Vagina (tissue), 2 donors: ENCODE measurements at regions not wholly inside any gene's neighbourhood (a gene's known extent, or its start where the extent isn't known, plus 50 kb on each side); places are given as distances from the start of the nearest gene placed in this dataset.

ENCODE experiments used
- DNase-seq, 2 donors: peaks; one replicate each; pipeline ENCODE4 v3.0.0-alpha.2; 2017; ENCODE audit errors: extremely low spot score in 2 of 2
- H3K27ac ChIP-seq: fragments of 200-600 bp; sonication (generic); one replicate; pipeline ENCODE4 v1.5.1; 2019
- H3K27me3 ChIP-seq: fragments of 200-600 bp; sonication (generic); one replicate; pipeline ENCODE4 v1.5.1; 2019
- H3K36me3 ChIP-seq, 2 donors: fragments of 200-600 bp; sonication (generic); one replicate each; pipeline ENCODE4 v1.5.1; 2017 to 2019
- H3K4me1 ChIP-seq: fragments of 200-600 bp; sonication (generic); one replicate; pipeline ENCODE4 v1.5.1; 2019
- H3K4me3 ChIP-seq, 2 donors: fragments of 200-600 bp; sonication (generic); 1 replicate in 1 of 2; 2 replicates in 1 of 2; pipeline ENCODE4 v1.5.1; 2016 to 2019
- H3K9me3 ChIP-seq: fragments of 200-600 bp; sonication (generic); one replicate; pipeline ENCODE4 v1.5.1; 2019
- POLR2A ChIP-seq, 2 donors: fragments of 450-650 bp; IDR thresholded peaks; one replicate each; pipeline ENCODE4 v1.6.1; 2017; ENCODE audit warnings: antibody characterized with exemption in 2 of 2, mild to moderate bottlenecking in 2 of 2, moderate library complexity in 2 of 2
- POLR2AphosphoS5 ChIP-seq, 2 donors: sonication (generic); formaldehyde crosslinking; IDR thresholded peaks; one replicate each; pipeline ENCODE4 v1.9.0; 2017; ENCODE audit warnings: antibody characterized with exemption in 2 of 2, mild to moderate bottlenecking in 2 of 2, low read depth in 1 of 2; ENCODE audit not compliant: insufficient read depth in 1 of 2
- intact Hi-C: fragments of 100-400 bp; cut with DNase I; formaldehyde crosslinking; loops from one replicate; pipeline ENCODE4 v1.15.1; 2023
- TF ChIP-seq, protein P1 (sequence below), 3 experiments: fragments of 450-650 bp in 2 of 3; fragments of 200-600 bp in 1 of 3; sonication (generic) in 1 of 3; IDR thresholded peaks; one replicate each; pipeline ENCODE4 v1.5.1; 2017 to 2019; ENCODE audit warnings: antibody characterized with exemption in 3 of 3, mild to moderate bottlenecking in 2 of 3, moderate library complexity in 2 of 3

DNA sequence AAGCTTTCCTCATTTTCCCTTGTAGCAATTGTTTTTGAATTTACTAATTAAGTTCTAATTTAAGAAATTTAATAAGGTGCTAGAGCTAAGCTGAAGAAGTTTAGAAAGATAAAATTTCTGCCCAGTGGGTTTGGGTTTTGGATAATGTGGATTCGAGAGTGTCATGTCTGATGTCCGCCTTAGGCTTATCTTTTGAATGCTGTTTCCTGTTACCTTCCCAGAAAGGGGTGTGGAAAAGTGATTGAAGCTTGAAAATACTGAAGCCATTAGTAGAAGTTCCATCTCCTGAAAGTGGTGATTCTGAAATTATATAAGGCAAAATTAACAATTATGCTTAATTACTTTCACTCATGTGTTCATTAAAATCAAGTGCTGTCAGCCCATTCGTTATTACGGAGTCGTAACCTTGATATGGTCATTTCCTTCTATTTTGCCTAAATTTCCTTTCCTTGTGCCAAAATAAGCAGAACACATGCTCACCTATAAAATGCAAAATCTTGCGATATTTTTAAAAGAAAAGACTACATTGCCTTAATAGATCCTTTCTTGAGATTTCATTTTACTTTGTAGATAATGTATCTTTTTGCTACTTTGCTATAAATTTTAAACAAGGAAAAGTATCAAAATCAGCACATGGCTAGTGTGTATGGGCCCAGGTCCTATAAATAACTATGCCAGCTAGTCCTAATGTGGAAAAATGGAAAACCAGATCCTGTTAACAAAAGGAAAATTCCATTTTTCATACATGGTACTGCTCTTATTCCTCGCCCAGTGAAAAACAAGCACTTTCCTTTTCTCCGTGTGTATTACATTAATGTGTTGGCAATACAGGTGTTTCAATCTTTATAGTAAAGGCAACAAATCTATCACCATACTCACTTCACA, 97.3 kb downstream of the ICOS start:
- Histone ChIP-seq H3K4me3 (no peak overlapping the region), H3K27me3 (no peaks in the 10 kb centered on the region), H3K9me3 (no peaks in the 10 kb centered on the region), H3K4me1 (peaks cover 6% of the 10 kb centered on the region), H3K36me3 (no peaks in the 10 kb centered on the region), H3K27ac (no peak overlapping the region)
- TF ChIP-seq, protein P1, sequence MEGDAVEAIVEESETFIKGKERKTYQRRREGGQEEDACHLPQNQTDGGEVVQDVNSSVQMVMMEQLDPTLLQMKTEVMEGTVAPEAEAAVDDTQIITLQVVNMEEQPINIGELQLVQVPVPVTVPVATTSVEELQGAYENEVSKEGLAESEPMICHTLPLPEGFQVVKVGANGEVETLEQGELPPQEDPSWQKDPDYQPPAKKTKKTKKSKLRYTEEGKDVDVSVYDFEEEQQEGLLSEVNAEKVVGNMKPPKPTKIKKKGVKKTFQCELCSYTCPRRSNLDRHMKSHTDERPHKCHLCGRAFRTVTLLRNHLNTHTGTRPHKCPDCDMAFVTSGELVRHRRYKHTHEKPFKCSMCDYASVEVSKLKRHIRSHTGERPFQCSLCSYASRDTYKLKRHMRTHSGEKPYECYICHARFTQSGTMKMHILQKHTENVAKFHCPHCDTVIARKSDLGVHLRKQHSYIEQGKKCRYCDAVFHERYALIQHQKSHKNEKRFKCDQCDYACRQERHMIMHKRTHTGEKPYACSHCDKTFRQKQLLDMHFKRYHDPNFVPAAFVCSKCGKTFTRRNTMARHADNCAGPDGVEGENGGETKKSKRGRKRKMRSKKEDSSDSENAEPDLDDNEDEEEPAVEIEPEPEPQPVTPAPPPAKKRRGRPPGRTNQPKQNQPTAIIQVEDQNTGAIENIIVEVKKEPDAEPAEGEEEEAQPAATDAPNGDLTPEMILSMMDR (IDR thresholded peaks at IDR 0.05) = no peak
- TF ChIP-seq POLR2A (IDR thresholded peaks at IDR 0.05) (no peak), POLR2AphosphoS5 (IDR thresholded peaks at IDR 0.05; ENCODE audit: insufficient read depth in 1 of 2, low read depth in 1 of 2) (no peak)
- DNase-seq = no peak
- intact Hi-C loops = no loop called here

DNA sequence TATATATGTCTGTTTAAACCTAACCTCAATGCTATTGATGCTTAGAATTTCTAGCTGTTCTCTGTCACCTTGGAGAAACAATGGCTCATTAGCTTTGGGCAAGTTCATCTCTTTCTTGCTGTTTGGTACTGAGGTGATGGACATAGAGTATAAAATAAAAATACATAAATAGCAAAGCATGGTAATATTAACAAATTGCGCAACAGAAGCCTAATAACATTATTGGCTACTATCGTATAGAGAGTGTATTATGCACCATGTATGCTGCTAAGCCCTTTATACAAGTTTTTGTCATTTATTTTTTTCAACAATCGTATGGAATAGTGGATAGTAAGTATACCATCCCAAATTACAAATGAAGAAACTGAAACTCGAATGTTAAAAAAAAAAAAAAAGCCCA, 100.1 kb downstream of the ICOS start:
- TF ChIP-seq, protein P1 (IDR thresholded peaks at IDR 0.05) = no peak
- TF ChIP-seq POLR2AphosphoS5 (IDR thresholded peaks at IDR 0.05; ENCODE audit: insufficient read depth in 1 of 2, low read depth in 1 of 2) (no peak), POLR2A (IDR thresholded peaks at IDR 0.05) (no peak)
- intact Hi-C loops = no loop called here
- H3K27ac ChIP-seq = no peak overlapping the region
- H3K4me1 ChIP-seq = no peaks in the 10 kb centered on the region
- H3K36me3 ChIP-seq = no peaks in the 10 kb centered on the region
- no peak overlapping the region for H3K4me3 ChIP-seq
- H3K9me3 ChIP-seq = no peaks in the 10 kb centered on the region
- H3K27me3 ChIP-seq = no peaks in the 10 kb centered on the region
- no peak for DNase-seq

DNA sequence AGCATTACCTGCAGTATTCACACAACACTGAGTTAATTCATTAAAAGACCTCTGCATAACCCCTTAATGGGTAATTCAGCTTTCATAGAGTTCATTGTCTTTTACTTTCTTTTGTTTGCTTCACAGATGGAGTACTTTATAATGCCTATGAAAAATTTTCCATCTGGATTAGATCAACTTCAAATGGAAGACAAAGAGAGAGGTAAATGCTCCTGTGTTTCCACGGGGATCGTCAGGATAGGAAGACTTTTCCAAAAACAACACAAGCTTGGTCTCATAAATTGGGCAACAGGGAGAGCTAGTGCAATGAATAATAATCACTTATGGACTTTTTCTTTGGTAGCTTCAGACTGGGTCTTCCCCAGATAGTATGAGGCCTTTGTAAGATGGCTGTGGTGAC, 100.7 kb downstream of the ICOS start:
- Histone ChIP-seq H3K36me3 (no peaks in the 10 kb centered on the region), H3K4me1 (no peaks in the 10 kb centered on the region), H3K27me3 (no peaks in the 10 kb centered on the region), H3K4me3 (no peak overlapping the region), H3K27ac (no peak overlapping the region), H3K9me3 (no peaks in the 10 kb centered on the region)
- no peak for DNase-seq
- TF ChIP-seq POLR2A (IDR thresholded peaks at IDR 0.05) (no peak), POLR2AphosphoS5 (IDR thresholded peaks at IDR 0.05; ENCODE audit: insufficient read depth in 1 of 2, low read depth in 1 of 2) (no peak)
- TF ChIP-seq, protein P1 (IDR thresholded peaks at IDR 0.05) = no peak
- intact Hi-C loops = no loop called here

DNA sequence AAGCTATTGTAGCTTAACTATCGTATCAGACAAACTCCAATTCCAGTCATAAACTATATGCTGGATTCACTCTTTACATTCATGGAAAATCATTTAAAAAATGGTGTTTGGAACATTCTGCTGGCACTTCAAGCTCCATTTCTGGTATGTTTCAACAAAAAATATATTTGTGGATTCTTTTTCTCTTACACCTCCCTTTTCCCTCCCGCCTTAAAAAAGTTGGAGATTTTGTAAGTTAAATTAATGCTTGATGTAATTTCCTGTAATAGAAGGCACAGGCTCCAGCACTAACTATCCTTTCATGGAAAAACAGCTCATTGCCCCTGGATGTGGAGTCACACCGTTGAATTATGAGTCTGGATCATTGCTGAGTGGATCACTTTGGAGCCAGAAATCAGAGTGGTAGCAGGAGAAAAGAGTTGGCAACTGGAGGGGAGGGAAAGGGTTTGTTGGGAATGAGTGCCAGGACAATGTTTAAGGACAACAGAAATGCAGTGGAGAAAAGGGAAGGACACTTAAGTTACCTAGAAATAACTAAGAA, 102.8 kb downstream of the ICOS start:
- TF ChIP-seq, protein P1 (IDR thresholded peaks at IDR 0.05) = no peak
- TF ChIP-seq POLR2AphosphoS5 (IDR thresholded peaks at IDR 0.05; ENCODE audit: insufficient read depth in 1 of 2, low read depth in 1 of 2) = no peak
- TF ChIP-seq POLR2A (IDR thresholded peaks at IDR 0.05) = no peak
- no peak overlapping the region for H3K27ac ChIP-seq
- no peak for DNase-seq

DNA sequence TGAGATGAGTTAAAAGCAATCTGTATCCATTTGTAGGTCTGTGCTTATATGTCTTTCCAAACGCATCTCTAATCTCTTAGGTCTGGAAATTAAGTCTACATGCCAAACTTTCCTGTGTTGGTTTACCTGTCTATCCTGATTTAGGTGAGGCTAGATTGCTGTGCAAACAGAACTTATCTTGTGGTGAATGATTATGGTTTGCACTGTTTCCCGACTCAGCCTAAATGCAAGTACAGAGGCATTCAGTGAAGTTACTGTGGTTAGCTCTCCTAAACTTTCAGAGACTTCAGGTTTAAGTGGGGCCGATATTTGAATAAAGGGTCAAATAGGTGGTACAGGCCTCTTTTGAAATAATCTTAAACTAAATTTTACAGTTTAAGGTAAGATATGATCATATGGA, 103.5 kb downstream of the ICOS start:
- Histone ChIP-seq H3K27me3 (no peaks in the 10 kb centered on the region), H3K4me1 (no peaks in the 10 kb centered on the region), H3K4me3 (no peak overlapping the region), H3K36me3 (no peaks in the 10 kb centered on the region), H3K27ac (no peak overlapping the region), H3K9me3 (no peaks in the 10 kb centered on the region)
- DNase-seq = no peak
- intact Hi-C loops = no loop called here
- TF ChIP-seq POLR2AphosphoS5 (IDR thresholded peaks at IDR 0.05; ENCODE audit: insufficient read depth in 1 of 2, low read depth in 1 of 2) (no peak), POLR2A (IDR thresholded peaks at IDR 0.05) (no peak)
- TF ChIP-seq, protein P1 (IDR thresholded peaks at IDR 0.05) = no peak

More for the DNA sequence above, 102.8 kb downstream of the ICOS start:
- Histone ChIP-seq H3K4me3 (no peak overlapping the region), H3K4me1 (no peaks in the 10 kb centered on the region), H3K36me3 (no peaks in the 10 kb centered on the region), H3K27me3 (no peaks in the 10 kb centered on the region), H3K9me3 (no peaks in the 10 kb centered on the region)
- intact Hi-C loops = no loop called here
